ENCODE measurements at regions not wholly inside any gene's neighbourhood (a gene's known extent, or its start where the extent isn't known, plus 50 kb on each side); places are given as distances from the start of the nearest gene placed in this dataset.

GRCh38 chr12:91343010-91343409 lies 160.4 kb upstream of the DCN start:
- peaks cover 3% of the 10 kb centered on the region for H3K27me3 Mint-ChIP-seq (ENCODE audit: low read depth, unreplicated experiment)

GRCh38 chr12:91339106-91339505 lies 156.5 kb upstream of the DCN start:
- Histone ChIP-seq H4K20me1 (ENCODE audit: insufficient read depth, low read length) (no peaks in the 10 kb centered on the region), H3K27me3 (ENCODE audit: insufficient read depth, low read length) (no peaks in the 10 kb centered on the region), H3K4me1 (ENCODE audit: insufficient read depth, low read length) (no peaks in the 10 kb centered on the region), H3K4me2 (ENCODE audit: low read length) (no peak overlapping the region), H3K27ac (ENCODE audit: low read depth, low read length) (no peak overlapping the region), H3K9me3 (ENCODE audit: insufficient read depth, low read depth, low read length) (no peaks in the 10 kb centered on the region), H2AFZ (ENCODE audit: low read depth, low read length) (no peak overlapping the region), H3K9ac (ENCODE audit: low read length) (no peak overlapping the region), H3K36me3 (ENCODE audit: insufficient read depth, low read length) (no peaks in the 10 kb centered on the region), H3K4me3 (ENCODE audit: insufficient read depth, low read depth, low read length) (no peak overlapping the region), H3K79me2 (ENCODE audit: insufficient read depth, low read length) (no peaks in the 10 kb centered on the region)
- no peak for DNase-seq (ENCODE audit: low read depth)
- Mint-ChIP-seq H3K27me3 (ENCODE audit: low read depth, unreplicated experiment) (no peaks in the 10 kb centered on the region), H3K27ac (ENCODE audit: unreplicated experiment) (no peak overlapping the region), H3K9me3 (ENCODE audit: unreplicated experiment) (no peaks in the 10 kb centered on the region), H3K36me3 (ENCODE audit: low read depth, unreplicated experiment) (no peaks in the 10 kb centered on the region), H3K4me1 (ENCODE audit: low read depth, unreplicated experiment) (peaks cover 2% of the 10 kb centered on the region), H3K4me3 (ENCODE audit: unreplicated experiment) (no peak overlapping the region)
- TF ChIP-seq CTCF (IDR thresholded peaks at IDR 0.05; ENCODE audit: insufficient read depth, low read depth, low read length) (no peak), EZH2 (IDR thresholded peaks at IDR 0.05; ENCODE audit: insufficient read depth, low read length) (no peak)
- no peak for FAIRE-seq

More at GRCh38 chr12:91343010-91343409, 160.4 kb upstream of the DCN start:
- H3K79me2 ChIP-seq (ENCODE audit: insufficient read depth, low read length): no peaks in the 10 kb centered on the region
- H3K9me3 ChIP-seq (ENCODE audit: insufficient read depth, low read depth, low read length): no peaks in the 10 kb centered on the region
- no peaks in the 10 kb centered on the region for H3K4me1 Mint-ChIP-seq (ENCODE audit: low read depth, unreplicated experiment)
- no peak overlapping the region for H2AFZ ChIP-seq (ENCODE audit: low read depth, low read length)
- H4K20me1 ChIP-seq (ENCODE audit: insufficient read depth, low read length): no peaks in the 10 kb centered on the region
- H3K36me3 ChIP-seq (ENCODE audit: insufficient read depth, low read length): no peaks in the 10 kb centered on the region
- H3K9me3 Mint-ChIP-seq (ENCODE audit: unreplicated experiment): no peaks in the 10 kb centered on the region
- no peak overlapping the region for H3K4me2 ChIP-seq (ENCODE audit: low read length)
- DNase-seq (ENCODE audit: low read depth) (no peak), FAIRE-seq (no peak)
- H3K4me3 ChIP-seq (ENCODE audit: insufficient read depth, low read depth, low read length): no peak overlapping the region
- no peak overlapping the region for H3K9ac ChIP-seq (ENCODE audit: low read length)
- H3K27me3 ChIP-seq (ENCODE audit: insufficient read depth, low read length): no peaks in the 10 kb centered on the region
- H3K27ac Mint-ChIP-seq (ENCODE audit: unreplicated experiment): no peak overlapping the region
- no peaks in the 10 kb centered on the region for H3K36me3 Mint-ChIP-seq (ENCODE audit: low read depth, unreplicated experiment)
- H3K4me1 ChIP-seq (ENCODE audit: insufficient read depth, low read length): no peaks in the 10 kb centered on the region
- no peak overlapping the region for H3K27ac ChIP-seq (ENCODE audit: low read depth, low read length)
- TF ChIP-seq EZH2 (IDR thresholded peaks at IDR 0.05; ENCODE audit: insufficient read depth, low read length) (no peak), CTCF (IDR thresholded peaks at IDR 0.05; ENCODE audit: insufficient read depth, low read depth, low read length) (no peak)
- no peak overlapping the region for H3K4me3 Mint-ChIP-seq (ENCODE audit: unreplicated experiment)

GRCh38 chr12:91335699-91336098 lies 153.1 kb upstream of the DCN start:
- Histone ChIP-seq H3K4me1 (ENCODE audit: insufficient read depth, low read length) (no peaks in the 10 kb centered on the region), H3K9me3 (ENCODE audit: insufficient read depth, low read depth, low read length) (no peaks in the 10 kb centered on the region), H3K79me2 (ENCODE audit: insufficient read depth, low read length) (no peaks in the 10 kb centered on the region), H3K27me3 (ENCODE audit: insufficient read depth, low read length) (no peaks in the 10 kb centered on the region), H3K4me3 (ENCODE audit: insufficient read depth, low read depth, low read length) (no peak overlapping the region), H3K27ac (ENCODE audit: low read depth, low read length) (no peak overlapping the region), H2AFZ (ENCODE audit: low read depth, low read length) (no peak overlapping the region), H3K36me3 (ENCODE audit: insufficient read depth, low read length) (no peaks in the 10 kb centered on the region), H3K9ac (ENCODE audit: low read length) (no peak overlapping the region), H4K20me1 (ENCODE audit: insufficient read depth, low read length) (no peaks in the 10 kb centered on the region), H3K4me2 (ENCODE audit: low read length) (no peak overlapping the region)
- Mint-ChIP-seq H3K4me3 (ENCODE audit: unreplicated experiment) (no peak overlapping the region), H3K4me1 (ENCODE audit: low read depth, unreplicated experiment) (peaks cover 2% of the 10 kb centered on the region), H3K36me3 (ENCODE audit: low read depth, unreplicated experiment) (no peaks in the 10 kb centered on the region), H3K27me3 (ENCODE audit: low read depth, unreplicated experiment) (no peaks in the 10 kb centered on the region), H3K27ac (ENCODE audit: unreplicated experiment) (no peak overlapping the region), H3K9me3 (ENCODE audit: unreplicated experiment) (no peaks in the 10 kb centered on the region)
- TF ChIP-seq CTCF (IDR thresholded peaks at IDR 0.05; ENCODE audit: insufficient read depth, low read depth, low read length): no peak
- TF ChIP-seq EZH2 (IDR thresholded peaks at IDR 0.05; ENCODE audit: insufficient read depth, low read length): no peak
- FAIRE-seq (no peak), DNase-seq (ENCODE audit: low read depth) (peak; percentile 14)
